HCT116 (cell line): ENCODE measurements at regions not wholly inside any gene's neighbourhood (a gene's known extent, or its start where the extent isn't known, plus 50 kb on each side); places are given as distances from the start of the nearest gene placed in this dataset.

Source experiments
- ATF3 ChIP-seq: IDR thresholded peaks from 2 replicates; pipeline ENCODE4 v1.6.1; 2012
- CTCF ChIP-seq, 3 experiments: fragments of 200-600 bp in 1 of 3; sonication (generic) in 1 of 3; IDR thresholded peaks in 2 of 3; conservative IDR thresholded peaks in 1 of 3; 2 replicates each; pipeline ENCODE4 v1.5.1; 2012 to 2017; ENCODE audit warnings: low read depth in 2 of 3, low read length in 2 of 3, antibody characterized with exemption in 1 of 3, borderline replicate concordance in 1 of 3, control low read depth in 1 of 3, mild to moderate bottlenecking in 1 of 3, mixed read lengths in 1 of 3, mixed run types in 1 of 3, moderate library complexity in 1 of 3; ENCODE audit not compliant: insufficient read depth in 1 of 3
- EZH2 ChIP-seq: fragments of 200-600 bp; sonication (generic); IDR thresholded peaks from 2 replicates; pipeline ENCODE4 v1.6.1; 2017; ENCODE audit warnings: antibody characterized with exemption, mixed run types
- POLR2AphosphoS5 ChIP-seq: IDR thresholded peaks from 2 replicates; pipeline ENCODE4 v1.6.1; 2011; ENCODE audit warnings: mild to moderate bottlenecking, low read depth, low read length, moderate library complexity
- RAD21 ChIP-seq: IDR thresholded peaks from 2 replicates; pipeline ENCODE4 v1.6.1; 2012; ENCODE audit warnings: low read depth, mild to moderate bottlenecking
- SRF ChIP-seq: IDR thresholded peaks from 2 replicates; pipeline ENCODE4 v1.6.1; 2012; ENCODE audit warnings: low read depth

GRCh38 chr4:154073107-154073822 lies 284.4 kb upstream of the SFRP2 start:
- TF ChIP-seq CTCF (IDR thresholded peaks at IDR 0.05 in 2 of 3, conservative IDR thresholded peaks at IDR 0.05 in 1 of 3; ENCODE audit: borderline replicate concordance in 1 of 3, insufficient read depth in 1 of 3, low read depth in 2 of 3, low read length in 2 of 3) (no peak), POLR2AphosphoS5 (no peak), EZH2 (no peak), ATF3 (no peak), RAD21 (no peak), SRF (no peak)
